ENCODE measurements at regions not wholly inside any gene's neighbourhood (a gene's known extent, or its start where the extent isn't known, plus 50 kb on each side); places are given as distances from the start of the nearest gene placed in this dataset.

- DNase-seq (ENCODE audit: extremely low read depth, low read depth), result no peak
- no peak for TF ChIP-seq CTCF (IDR thresholded peaks at IDR 0.05; ENCODE audit: low read depth, low read length)
Observed at GRCh38 chr7:41786404-41786803, 83.5 kb upstream of the INHBA start.

- no peak for DNase-seq (ENCODE audit: extremely low read depth, low read depth)
- no peak for TF ChIP-seq CTCF (IDR thresholded peaks at IDR 0.05; ENCODE audit: low read depth, low read length)
Observed at GRCh38 chr7:41785840-41786239, 83.0 kb upstream of the INHBA start.

- TF ChIP-seq CTCF (IDR thresholded peaks at IDR 0.05; ENCODE audit: low read depth, low read length), result no peak
- no peak for DNase-seq (ENCODE audit: extremely low read depth, low read depth)
Observed at GRCh38 chr7:41785265-41785664, 82.4 kb upstream of the INHBA start.

- DNase-seq (ENCODE audit: extremely low read depth, low read depth), result no peak
- TF ChIP-seq CTCF (IDR thresholded peaks at IDR 0.05; ENCODE audit: low read depth, low read length), result no peak
Observed at GRCh38 chr7:41779918-41780317, 77.0 kb upstream of the INHBA start.

GRCh38 chr7:41777894-41778596 lies 75.2 kb upstream of the INHBA start:
- DNase-seq (ENCODE audit: extremely low read depth, low read depth), result no peak
- no peak for TF ChIP-seq CTCF (IDR thresholded peaks at IDR 0.05; ENCODE audit: low read depth, low read length)

GRCh38 chr7:41774966-41775365 lies 72.1 kb upstream of the INHBA start:
- no peak for TF ChIP-seq CTCF (IDR thresholded peaks at IDR 0.05; ENCODE audit: low read depth, low read length)
- DNase-seq (ENCODE audit: extremely low read depth, low read depth), result no peak

- DNase-seq (ENCODE audit: extremely low read depth, low read depth), result no peak
- TF ChIP-seq CTCF (IDR thresholded peaks at IDR 0.05; ENCODE audit: low read depth, low read length), result no peak
Observed at GRCh38 chr7:41773756-41774155, 70.9 kb upstream of the INHBA start.
